PC-9 (cell line): ENCODE measurements at regions not wholly inside any gene's neighbourhood (a gene's known extent, or its start where the extent isn't known, plus 50 kb on each side); places are given as distances from the start of the nearest gene placed in this dataset.

Experiments
- BruUV-seq: library from RNA; stranded (reverse); fragments of 400-500 nt; replicated peaks from 2 replicates; lab custom pipeline; 2021; lab: Mats Ljungman, UMichigan
- CTCF ChIA-PET: fragments of 300-600 bp; sonication (Branson Sonifier 250); formaldehyde crosslinking; loops from one replicate; lab custom pipeline; 2022; ENCODE audit warnings: antibody characterized with exemption; lab: Charles Lee
- POLR2A ChIA-PET: fragments of 300-600 bp; sonication (Branson Sonifier 250); formaldehyde crosslinking; loops from one replicate; lab custom pipeline; 2022; ENCODE audit warnings: antibody characterized with exemption; ENCODE audit not compliant: unreplicated experiment; lab: Charles Lee
- DNase-seq, 2 experiments: peaks; one replicate each; pipeline versions ENCODE4 v3.0.0 to v3.0.0-alpha.2; 2015 to 2022; ENCODE audit warnings: mixed read lengths in 1 of 2
- H2AFZ ChIP-seq: fragments of 200-600 bp; sonication (generic); 2 replicates; pipeline ENCODE4 v1.8.1; 2017; ENCODE audit warnings: antibody characterized with exemption
- H3F3A ChIP-seq: fragments of 200-600 bp; sonication (generic); 2 replicates; pipeline ENCODE4 v1.8.1; 2017; ENCODE audit warnings: antibody characterized with exemption, mild to moderate bottlenecking, low read depth; ENCODE audit not compliant: insufficient read depth
- H3K27ac ChIP-seq: fragments of 200-600 bp; sonication (generic); 2 replicates; pipeline ENCODE4 v1.6.1; 2016; ENCODE audit warnings: mixed run types
- H3K27me3 ChIP-seq: fragments of 200-600 bp; sonication (generic); 2 replicates; pipeline ENCODE4 v1.6.1; 2016; ENCODE audit warnings: low read depth, mixed run types; ENCODE audit not compliant: insufficient read depth
- H3K36me3 ChIP-seq: fragments of 200-600 bp; sonication (generic); 2 replicates; pipeline ENCODE4 v1.6.1; 2016; ENCODE audit warnings: low read depth, mixed run types
- H3K4me1 ChIP-seq: fragments of 200-600 bp; sonication (generic); replicated peaks from 2 replicates; pipeline ENCODE4 v1.6.1; 2016; ENCODE audit warnings: mixed run types; ENCODE audit not compliant: insufficient read depth
- H3K4me2 ChIP-seq: fragments of 200-600 bp; sonication (generic); 2 replicates; pipeline ENCODE4 v1.6.1; 2017; ENCODE audit warnings: mixed run types
- H3K4me3 ChIP-seq: fragments of 200-600 bp; sonication (generic); 2 replicates; pipeline ENCODE4 v1.6.1; 2016; ENCODE audit warnings: mixed run types
- H3K79me2 ChIP-seq: fragments of 200-600 bp; sonication (generic); 2 replicates; pipeline ENCODE4 v1.6.1; 2017; ENCODE audit warnings: low read depth, mixed run types
- H3K9me2 ChIP-seq: fragments of 200-600 bp; sonication (generic); 2 replicates; pipeline ENCODE4 v1.8.1; 2017; ENCODE audit warnings: mild to moderate bottlenecking; ENCODE audit not compliant: insufficient read depth
- H3K9me3 ChIP-seq: fragments of 200-600 bp; sonication (generic); 2 replicates; pipeline ENCODE4 v1.8.1; 2016; ENCODE audit warnings: low read depth; ENCODE audit not compliant: insufficient read depth
- H4K20me1 ChIP-seq: fragments of 200-600 bp; sonication (generic); 2 replicates; pipeline ENCODE4 v1.8.1; 2017; ENCODE audit not compliant: insufficient read depth
- CTCF ChIP-seq: fragments of 200-600 bp; sonication (generic); conservative IDR thresholded peaks from 2 replicates; pipeline ENCODE4 v1.6.1; 2017; ENCODE audit warnings: mixed run types, antibody characterized with exemption, mild to moderate bottlenecking, moderate library complexity
- EZH2 ChIP-seq: fragments of 200-600 bp; sonication (generic); IDR thresholded peaks from 2 replicates; pipeline ENCODE4 v1.8.0; 2017; ENCODE audit warnings: antibody characterized with exemption, low read depth
- intact Hi-C: fragments of 100-400 bp; cut with micrococcal nuclease; formaldehyde crosslinking; loops from one replicate; pipeline ENCODE4 v1.10.0; 2022; ENCODE audit not compliant: unreplicated experiment

- intact Hi-C loops = no loop called here
- Histone ChIP-seq H3K4me1 (no peaks in the 10 kb centered on the region), H3K79me2 (no peaks in the 10 kb centered on the region), H4K20me1 (no peaks in the 10 kb centered on the region), H3K27ac (no peak overlapping the region), H3K36me3 (no peaks in the 10 kb centered on the region), H3K27me3 (peaks cover 61% of the 10 kb centered on the region), H3F3A (no peaks in the 10 kb centered on the region), H2AFZ (no peak overlapping the region), H3K9me3 (no peaks in the 10 kb centered on the region), H3K4me3 (no peak overlapping the region), H3K4me2 (no peak overlapping the region), H3K9me2 (no peaks in the 10 kb centered on the region)
- DNase-seq = no peak
- ChIA-PET POLR2A (no interaction called here), CTCF (no interaction called here)
- TF ChIP-seq EZH2 = no peak
- TF ChIP-seq CTCF = no peak
- no TSS peak for BruUV-seq
Measured at GRCh38 chr20:60240415-60240814, 282.2 kb downstream of the CDH26 start.

- BruUV-seq = no TSS peak
- Histone ChIP-seq H3K4me1 (no peaks in the 10 kb centered on the region), H4K20me1 (no peaks in the 10 kb centered on the region), H3K79me2 (no peaks in the 10 kb centered on the region), H3K9me2 (no peaks in the 10 kb centered on the region), H3F3A (no peaks in the 10 kb centered on the region), H3K9me3 (no peaks in the 10 kb centered on the region), H3K27me3 (peaks cover 58% of the 10 kb centered on the region), H3K4me2 (no peak overlapping the region), H2AFZ (no peak overlapping the region), H3K36me3 (no peaks in the 10 kb centered on the region), H3K27ac (no peak overlapping the region), H3K4me3 (no peak overlapping the region)
- intact Hi-C loops = no loop called here
- CTCF ChIA-PET = no interaction called here
- TF ChIP-seq CTCF (no peak), EZH2 (no peak)
- no peak for DNase-seq
- POLR2A ChIA-PET = no interaction called here
Measured at GRCh38 chr20:60240986-60241385, 282.8 kb downstream of the CDH26 start.

- peaks cover 51% of the 10 kb centered on the region for H3K27me3 ChIP-seq
- no peaks in the 10 kb centered on the region for H3F3A ChIP-seq
- no peak overlapping the region for H3K4me3 ChIP-seq
- H2AFZ ChIP-seq = no peak overlapping the region
- no peaks in the 10 kb centered on the region for H4K20me1 ChIP-seq
- POLR2A ChIA-PET = no interaction called here
- H3K9me2 ChIP-seq = no peaks in the 10 kb centered on the region
- H3K4me1 ChIP-seq = no peaks in the 10 kb centered on the region
- TF ChIP-seq EZH2 (no peak), CTCF (no peak)
- H3K4me2 ChIP-seq = no peak overlapping the region
- no peaks in the 10 kb centered on the region for H3K9me3 ChIP-seq
- no peak overlapping the region for H3K27ac ChIP-seq
- peak in 1 of 2 experiments; percentile 40 for DNase-seq
- no TSS peak for BruUV-seq
- no peaks in the 10 kb centered on the region for H3K36me3 ChIP-seq
- H3K79me2 ChIP-seq = no peaks in the 10 kb centered on the region
- CTCF ChIA-PET = no interaction called here
- intact Hi-C loops = no loop called here
Measured at GRCh38 chr20:60242836-60243505, 284.7 kb downstream of the CDH26 start.
